NCI-H2171 (cell line): ENCODE measurements at regions not wholly inside any gene's neighbourhood (a gene's known extent, or its start where the extent isn't known, plus 50 kb on each side); places are given as distances from the start of the nearest gene placed in this dataset.
"Not testable (repeated sequence)": the region's sequence is repeated elsewhere in the genome, so short reads cannot be mapped to it uniquely, and the experiment has no call there.

Experiments used
- DNase-seq: peaks from one replicate; lab custom pipeline; 2025; lab: John Stamatoyannopoulos, UW

GRCh38 chr3:110998766-110999165 is 72.8 kb upstream of the NECTIN3 start:
- DNase-seq, result not testable (repeated sequence)

GRCh38 chr3:111006485-111006884 is 65.1 kb upstream of the NECTIN3 start:
- not testable (repeated sequence) for DNase-seq

- DNase-seq, result no peak
Measured at GRCh38 chr3:111012388-111013248, 59.0 kb upstream of the NECTIN3 start.
